Smooth muscle cell of the brain vasculature (primary cell): ENCODE measurements at regions not wholly inside any gene's neighbourhood (a gene's known extent, or its start where the extent isn't known, plus 50 kb on each side); places are given as distances from the start of the nearest gene placed in this dataset.

Experiments
- DNase-seq: peaks from one replicate; pipeline ENCODE4 v3.0.0-alpha.2; 2012; ENCODE audit warnings: low read depth, low spot score

DNA sequence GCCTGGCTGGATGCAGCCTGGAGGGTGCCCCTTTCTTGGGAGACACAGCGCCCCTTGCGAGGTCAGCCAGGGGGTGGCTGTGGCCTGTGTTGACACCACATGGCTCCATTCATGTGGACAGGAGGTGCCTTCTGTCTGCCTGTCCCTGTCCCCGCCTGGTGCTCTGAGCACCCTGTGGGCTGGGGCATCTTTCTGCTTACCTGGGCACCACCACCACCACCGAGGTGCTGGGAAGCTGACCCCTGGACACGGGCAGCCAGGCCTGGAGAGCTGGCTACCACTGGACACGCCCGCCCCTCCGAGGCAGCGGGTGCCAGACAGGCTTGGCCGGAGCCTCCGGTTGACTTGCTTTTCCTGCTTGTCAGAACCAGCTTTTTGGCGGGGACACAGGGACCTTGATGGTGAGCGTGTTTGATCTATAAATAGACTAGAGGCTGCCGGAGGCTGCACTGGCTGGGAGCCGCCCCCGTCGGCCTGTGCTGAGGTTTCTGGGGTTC lies 121.3 kb upstream of the GSE1 start:
- DNase-seq: no peak

DNA sequence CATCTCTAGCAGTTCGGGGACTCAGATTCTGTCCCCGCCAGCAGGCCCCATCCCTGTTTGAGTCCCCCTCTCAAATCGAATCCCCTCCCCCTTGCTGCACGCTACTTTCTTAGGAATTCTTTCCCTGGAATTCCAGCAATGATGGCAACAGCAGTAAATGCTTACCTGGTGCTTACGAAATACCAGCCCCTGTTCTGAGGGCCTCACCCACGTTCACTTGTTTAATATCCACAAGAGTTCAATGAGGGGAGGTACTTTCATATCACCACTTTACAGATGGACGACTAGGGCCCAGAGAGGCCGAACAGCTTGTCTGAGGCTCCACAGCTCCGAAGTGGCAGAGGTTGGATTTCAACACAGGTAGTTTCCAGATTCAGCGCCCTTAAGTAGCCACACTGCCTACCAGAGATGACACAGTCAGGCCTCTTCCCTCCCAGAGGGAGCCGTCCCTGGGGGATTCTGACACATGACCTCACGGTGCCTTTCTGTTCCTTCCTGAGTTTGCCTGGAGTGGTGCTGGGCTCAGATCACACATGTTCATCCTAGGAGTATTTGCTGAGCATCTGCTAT lies 120.7 kb upstream of the GSE1 start:
- DNase-seq: no peak

DNA sequence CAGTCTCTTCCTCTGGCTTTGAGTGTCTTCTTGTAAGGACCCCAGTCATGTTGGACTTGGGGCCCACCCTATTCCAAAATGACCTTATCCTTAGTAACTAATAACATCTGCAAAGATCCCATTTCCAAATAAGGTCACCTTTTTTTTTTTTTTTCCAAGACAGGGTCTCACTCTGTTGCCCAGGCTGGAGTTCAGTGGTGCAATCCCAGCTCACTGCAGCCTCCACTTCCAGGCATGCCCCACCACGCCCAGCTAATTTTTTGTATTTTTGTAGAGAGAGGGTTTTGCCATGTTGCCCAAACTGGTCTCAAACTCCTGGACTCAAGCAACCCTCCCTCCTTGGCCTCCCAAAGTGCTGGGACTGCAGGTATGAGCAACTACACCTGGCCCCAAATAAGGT lies 118.8 kb upstream of the GSE1 start:
- DNase-seq: no peak

DNA sequence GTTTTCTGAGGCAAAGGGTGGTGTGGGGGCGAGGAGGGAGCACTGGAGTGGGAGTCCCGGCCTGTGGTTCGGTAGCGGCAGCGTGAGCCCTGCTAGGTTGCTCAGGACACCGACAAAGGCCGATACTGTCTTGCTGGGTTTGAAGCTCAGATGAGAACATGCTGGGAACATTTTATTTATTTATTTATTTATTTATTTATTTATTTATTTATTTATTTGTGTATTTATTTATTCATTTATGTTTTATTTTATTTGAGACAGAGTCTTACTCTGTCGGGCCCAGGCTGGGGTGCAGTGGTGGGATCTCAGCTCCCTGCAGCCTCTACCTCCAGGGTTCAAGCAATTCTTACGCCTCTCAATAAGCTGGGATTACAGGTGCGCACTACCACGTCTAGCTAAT lies 117.9 kb upstream of the GSE1 start:
- no peak for DNase-seq

DNA sequence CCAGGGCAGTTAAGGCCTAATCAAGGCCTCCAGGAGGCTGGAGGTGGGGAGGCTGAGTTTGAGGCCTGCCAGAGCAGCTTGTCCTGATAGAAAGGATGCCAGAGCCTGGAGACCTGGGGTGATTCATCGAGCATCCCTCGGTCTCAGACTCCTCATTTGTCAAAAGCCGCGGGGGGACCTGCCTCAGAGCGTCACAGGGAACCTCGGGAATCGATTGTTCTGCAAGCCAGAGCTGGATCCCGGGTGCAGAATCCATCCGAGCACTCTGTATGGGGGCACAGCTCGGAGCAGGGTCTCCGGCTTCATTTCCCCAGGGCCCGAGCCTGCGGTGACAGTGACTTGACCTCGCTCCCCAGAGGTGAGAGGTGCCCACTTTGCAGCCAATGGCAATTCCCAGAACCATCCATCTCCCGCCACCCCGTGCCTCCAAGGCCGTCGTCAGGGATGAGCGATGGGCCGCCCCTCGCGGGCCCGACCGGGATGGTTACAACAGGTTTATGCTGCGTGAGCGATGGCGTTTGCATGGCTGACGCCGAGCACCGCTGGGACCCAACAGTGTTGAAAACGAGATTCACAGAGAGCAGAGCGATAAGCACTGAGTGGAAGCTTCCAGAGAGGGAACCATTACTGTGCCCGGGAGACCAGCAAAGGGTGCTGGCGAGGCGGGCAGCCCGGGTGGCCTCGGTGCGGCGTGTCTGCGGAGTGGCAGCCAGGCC lies 117.1 kb upstream of the GSE1 start:
- no peak for DNase-seq

DNA sequence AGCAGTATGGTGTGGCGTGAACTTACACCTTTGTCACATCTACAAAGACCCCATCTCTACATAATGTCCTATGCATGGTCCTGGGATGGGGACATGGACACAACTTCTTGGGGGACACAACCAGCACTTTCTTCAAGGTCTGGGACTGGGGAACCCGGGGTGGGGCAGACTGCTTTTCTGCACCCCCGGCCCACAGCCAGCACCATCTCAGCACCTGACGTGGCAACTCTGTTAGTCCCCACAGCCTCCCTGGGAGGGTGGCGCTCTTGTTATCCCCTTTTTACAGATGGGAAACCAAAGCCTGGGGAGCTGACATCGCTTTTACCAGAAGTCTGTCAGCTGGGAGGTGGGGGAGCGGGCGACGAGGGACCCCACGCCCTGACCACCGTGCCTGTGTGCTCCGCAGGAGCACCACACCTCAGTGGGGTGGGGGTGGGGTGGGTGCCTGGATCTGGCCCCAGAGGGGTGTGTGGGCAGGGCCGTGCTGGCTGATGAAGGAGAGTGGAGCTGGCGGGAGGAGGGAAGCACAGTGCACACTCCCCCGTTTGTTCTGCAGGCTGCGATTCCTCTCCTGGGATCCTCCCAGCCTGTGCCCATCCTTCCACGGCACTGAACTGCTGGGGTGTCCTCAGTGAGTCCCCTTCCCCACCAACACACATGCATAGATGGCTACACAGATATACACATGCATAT lies 115.4 kb upstream of the GSE1 start:
- no peak for DNase-seq

DNA sequence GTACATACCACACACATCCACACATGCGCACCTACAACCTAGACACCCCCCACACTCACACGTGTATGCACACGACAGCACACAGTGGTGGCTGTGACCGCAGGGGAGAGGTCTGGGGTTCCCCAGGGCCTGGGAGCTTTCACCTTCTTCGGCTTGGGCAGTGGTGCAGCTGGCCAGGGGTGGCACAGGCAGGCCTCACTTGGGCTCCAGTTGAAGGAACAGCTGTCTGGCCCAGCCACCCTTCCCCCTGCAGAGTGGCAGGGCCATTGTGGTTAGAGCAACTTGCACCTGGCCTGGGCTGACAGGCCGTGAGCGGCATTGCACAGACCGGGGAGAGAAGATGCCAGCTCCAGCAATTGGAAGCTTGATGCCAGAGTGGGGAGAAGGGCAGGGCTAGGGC lies 114.5 kb upstream of the GSE1 start:
- no peak for DNase-seq

DNA sequence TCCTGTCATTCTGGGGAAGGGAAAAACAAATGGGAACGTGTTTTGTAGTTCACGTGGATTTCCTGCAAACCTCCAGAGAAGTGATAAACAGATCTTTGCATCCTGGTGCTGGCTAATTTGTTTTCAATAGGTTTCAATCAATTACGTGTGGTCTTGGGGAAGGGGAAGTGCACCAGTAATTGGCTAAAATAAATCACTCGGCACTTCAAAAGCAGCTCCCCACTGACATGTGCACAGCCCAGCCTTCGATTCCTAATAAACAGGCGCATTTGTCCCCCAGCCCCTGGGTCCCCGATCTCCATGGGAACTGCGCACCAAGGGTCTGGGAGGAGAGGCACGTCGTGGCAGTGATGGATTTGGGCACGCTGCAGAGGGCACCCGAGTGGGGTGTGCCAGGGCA lies 112.9 kb upstream of the GSE1 start:
- DNase-seq: no peak

DNA sequence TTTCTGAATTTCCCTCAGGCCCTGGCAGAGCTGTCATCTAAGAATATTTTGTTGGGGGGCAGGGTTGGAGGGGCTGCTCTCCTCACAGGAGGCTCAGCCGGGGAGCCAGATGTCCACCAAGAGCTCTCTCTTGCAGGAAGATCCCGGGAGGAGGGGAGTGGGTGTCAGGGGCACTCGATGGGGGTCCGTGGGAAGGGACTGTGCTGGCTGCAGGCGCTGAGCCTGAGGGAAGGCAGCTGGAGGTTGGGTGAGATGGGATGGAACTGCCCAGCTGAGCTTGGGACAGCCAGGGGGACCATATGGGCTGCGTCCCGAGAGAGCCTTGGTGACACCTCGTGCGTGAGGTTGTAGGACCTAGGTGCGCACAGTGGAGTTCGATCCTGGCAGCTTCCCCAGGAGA lies 111.2 kb upstream of the GSE1 start:
- no peak for DNase-seq

DNA sequence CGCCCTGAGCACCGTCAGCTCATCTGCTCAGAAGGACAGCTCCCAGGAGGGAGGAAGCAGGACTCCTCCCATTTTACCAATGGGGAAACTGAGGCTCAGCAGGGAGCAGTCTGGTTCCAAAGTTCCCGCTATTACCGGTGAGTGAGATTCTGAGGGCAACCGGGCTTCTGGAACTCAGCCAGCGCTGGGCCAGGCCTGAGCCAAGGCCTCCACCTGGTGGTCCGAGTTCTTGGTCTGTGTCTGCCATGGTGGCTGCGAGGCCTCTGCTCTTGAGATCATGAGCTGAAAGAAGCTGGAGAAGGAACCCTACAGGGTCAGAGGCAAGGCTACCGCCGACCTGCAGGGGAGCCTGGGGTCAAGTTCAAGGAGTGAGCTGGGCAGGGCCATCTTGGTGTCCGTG lies 110.8 kb upstream of the GSE1 start:
- no peak for DNase-seq

DNA sequence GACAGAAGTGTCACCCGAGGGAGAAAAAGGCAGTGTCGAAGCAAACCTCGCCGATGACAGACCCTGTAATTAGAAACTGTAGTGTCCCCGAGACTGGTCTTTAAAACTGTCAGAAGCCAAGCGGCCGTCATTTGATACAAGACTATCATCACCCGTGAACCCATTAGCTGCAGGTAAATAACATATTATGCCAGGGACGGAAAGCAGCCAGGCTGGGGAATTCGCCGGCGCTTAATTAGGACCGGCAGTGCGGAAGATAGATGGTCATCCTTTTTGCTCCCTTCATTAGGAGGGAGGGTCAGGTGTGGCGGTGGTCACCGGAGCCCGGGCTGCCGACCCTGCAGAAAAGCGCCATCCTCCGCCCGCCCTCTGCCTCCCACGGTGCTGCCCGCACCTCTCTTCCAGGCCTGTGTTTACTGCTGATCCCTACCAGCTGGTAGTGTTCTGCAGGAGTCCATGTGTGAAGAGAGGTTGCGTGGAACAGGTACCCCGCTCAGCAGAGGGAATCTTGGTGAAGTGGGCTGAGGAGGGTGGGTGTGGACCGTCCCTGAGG lies 109.4 kb upstream of the GSE1 start:
- DNase-seq: no peak

DNA sequence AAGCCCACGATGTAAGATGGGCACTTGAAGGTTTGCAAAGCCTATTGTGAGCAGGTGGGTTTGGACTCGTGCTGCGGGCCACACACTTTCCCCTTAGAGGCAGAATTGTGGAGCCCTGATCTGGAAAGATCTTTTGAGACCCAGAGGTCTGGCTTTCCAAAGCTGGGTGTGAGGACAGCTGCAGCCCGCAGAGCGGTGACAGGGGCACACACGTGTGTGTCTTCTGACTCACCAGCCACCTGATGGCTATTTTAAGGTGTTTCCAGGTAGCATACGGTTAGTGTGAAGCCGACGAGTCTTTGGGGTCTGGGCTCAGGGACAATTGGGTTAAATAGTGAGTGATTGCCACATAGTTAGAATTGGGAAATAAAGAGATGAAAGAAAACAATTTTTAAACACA lies 108.9 kb upstream of the GSE1 start:
- DNase-seq: no peak

DNA sequence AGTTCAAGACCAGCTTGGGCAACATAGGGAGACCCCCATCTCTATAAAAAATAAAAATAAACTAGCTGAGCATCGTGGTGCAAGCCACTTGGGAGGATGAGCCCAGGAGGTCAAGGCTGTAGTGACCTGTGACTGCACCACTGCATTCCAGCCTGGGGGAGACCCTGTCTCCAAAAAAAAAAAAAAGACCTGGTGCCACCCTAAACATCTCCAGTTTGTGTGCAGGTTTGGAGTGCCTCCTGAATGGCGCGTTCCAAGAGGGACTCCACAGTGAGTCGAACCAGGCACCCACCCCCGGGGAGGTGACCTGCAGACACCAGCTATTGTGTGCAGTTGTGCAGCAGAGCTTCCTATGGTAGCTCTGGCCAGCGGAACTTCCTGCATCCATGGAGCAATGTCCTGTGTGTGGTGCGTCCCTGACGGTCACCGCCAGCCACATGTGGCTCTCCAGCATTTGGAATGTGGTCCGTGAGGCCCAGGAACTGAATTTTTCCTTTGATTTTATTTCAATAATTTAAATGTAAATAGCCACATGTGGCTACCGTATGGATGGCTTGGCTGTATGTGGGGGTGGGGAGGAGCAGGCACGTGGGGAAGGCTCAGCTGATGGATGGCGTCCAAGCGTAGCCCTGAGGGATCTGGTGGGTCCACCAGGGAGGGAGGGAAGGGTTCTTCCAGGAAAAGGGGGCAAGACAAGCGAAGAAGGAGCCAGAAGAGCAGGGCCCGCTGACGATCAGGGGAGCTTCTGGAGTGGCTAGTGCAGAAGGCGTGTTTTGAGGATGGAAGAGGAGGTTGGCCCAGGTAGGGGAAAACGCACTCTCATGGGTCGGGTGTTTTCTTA lies 107.1 kb upstream of the GSE1 start:
- no peak for DNase-seq

DNA sequence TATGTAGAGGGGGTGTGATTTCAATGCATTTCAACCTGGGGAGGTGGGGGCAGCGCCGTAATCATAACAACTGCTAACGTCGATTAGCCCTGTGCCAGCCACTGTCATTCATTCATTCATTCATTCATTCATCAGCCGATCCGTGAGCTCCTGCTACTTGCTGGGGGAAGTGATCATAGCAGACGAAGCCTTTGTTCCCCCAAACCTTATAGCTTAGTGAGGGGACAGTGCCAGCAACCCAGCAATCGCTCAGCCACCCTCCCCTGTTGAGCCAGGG lies 106.5 kb upstream of the GSE1 start:
- DNase-seq: no peak

DNA sequence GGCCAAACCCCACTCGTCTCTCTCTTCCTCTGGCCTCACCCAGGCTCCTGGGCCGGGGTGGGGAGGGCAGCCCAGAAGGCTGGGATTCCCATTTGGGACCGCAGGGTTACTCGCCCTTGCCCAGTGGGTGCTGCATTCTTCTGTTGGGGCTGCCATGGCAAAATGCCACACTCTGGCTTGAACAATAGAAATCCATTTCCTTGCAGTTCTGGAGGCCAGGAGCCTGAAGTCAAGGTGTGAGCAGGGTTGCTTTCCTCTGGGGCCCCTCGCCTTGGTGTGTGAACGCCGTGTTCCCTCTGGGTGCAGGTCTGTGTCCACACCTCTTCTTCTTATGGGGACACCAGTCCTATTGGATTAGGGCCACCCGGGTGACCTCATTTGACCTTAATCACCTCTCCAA lies 105.8 kb upstream of the GSE1 start:
- DNase-seq: no peak

DNA sequence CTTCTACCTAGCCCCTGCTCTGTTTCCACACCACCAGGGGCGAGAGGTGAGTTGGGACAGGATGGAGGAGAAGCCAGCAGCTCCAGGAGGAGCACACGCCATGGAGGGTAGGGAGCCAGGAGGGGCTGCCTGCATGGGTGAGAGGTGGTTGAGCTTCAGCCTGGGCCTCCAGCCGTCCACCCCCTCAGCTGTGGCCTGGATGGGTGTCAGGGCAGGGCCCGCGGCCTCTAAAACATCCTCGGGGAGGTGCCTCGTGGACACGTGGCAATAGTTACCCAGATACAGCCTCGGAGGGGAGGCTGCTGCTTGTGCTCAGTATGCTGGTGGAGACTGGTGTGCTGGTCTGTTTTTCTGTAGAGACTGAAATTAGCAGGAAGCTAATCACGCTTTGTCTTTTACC lies 104.7 kb upstream of the GSE1 start:
- DNase-seq: no peak

DNA sequence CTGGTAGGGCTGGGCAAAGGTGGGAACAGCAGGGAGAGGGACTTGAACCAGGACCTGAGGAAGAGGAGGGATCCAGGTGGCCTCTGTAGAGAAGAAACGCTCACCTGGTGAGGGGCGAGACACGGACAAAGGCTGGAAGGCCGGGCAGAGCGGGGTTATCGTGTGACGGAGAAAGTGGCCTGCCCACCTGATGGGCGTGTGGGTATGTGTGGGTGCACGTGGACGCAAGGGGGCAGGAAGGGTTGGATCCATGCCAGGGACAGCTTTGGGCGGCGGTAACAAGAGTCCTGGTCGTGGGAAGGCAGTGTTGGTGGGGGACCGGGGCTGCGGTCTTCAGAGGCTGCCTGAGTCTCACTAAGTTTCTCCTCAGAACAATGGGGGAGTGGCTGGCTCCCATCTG lies 104.1 kb upstream of the GSE1 start:
- no peak for DNase-seq

DNA sequence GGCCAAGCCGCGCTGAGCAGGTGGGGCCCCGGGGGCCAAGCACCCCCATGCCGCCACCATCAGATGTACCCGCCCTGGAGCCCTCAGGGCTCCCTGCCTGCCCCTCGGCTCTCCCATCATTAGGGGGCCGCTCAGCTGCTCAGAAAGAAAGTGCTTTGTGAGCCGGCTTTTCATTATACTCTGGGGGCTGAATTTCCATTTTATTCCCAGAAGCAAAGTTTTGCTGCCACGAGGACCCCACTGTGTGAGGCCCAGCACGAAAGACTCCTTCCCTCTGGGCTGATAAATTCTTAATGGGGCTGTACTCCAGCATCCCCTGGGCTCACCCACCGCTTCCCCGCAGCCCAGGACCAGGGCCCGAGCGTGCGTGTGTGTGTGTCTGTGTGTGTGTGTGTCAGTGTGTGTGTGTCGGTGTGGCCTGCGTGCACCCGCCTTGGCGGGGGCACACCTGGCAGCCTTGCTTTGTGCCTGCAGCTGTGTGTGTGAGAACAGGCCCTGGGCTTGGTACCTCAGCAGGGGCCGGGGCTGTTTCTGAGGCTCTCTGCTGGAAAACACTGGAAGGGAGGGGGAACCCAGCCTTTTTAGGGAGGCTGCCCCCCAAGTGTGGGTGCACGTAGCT lies 103.0 kb upstream of the GSE1 start:
- no peak for DNase-seq

DNA sequence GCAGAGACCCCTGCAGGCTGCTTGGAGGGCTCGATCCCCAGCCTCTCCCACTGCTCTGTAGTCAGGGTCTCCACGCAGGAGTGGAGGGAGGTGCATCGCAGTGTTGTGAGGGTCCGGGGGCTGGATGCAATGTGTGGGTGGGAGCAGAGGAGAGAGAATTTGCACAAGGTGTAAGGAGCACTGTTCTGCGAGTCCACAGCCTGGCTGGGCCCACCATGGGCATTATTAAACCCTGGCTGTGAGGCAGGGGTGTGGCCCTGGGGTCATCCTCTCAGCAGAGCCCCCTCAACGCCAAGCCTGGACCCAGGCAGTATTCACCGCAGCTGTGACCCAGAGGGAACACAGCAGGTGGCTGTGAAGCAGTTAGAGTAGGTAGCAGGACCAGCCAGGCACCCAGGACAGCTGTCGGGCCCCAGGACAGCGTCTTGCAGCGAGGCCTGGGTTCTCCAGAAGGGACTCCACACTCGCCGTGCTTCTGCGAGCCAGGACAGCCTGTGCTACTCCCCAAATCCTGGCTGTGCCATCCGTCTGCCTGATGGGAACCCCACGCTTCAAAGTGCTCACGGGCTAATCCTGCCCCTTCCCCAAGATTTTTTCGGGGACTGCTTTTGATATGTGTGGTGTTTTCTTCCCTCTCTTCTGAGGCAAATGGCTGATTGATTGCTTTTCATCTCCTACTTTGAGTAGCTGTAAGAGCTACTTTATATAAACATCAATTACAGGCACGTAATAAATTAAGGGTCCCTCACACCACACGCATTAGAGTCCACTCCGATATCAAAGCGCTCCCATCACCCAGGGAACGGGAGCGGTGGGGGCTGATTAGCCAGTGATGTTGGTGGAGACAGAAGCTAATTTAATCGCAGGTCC lies 100.9 kb upstream of the GSE1 start:
- no peak for DNase-seq

DNA sequence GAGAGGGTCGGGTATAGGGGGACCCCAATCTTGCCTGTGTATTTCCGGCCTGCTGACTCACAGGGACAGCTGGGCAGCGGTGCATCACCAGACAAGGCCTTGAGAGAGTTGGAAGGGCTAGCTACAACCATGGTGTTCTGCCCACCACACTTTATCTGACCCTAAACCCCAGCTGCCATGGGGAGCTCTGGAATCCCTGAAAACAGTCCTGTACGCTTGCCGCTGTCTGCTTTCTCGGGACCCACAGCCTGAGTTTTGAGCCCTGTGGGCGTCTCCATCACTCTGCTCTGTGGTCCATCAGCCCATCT lies 100.4 kb upstream of the GSE1 start:
- DNase-seq: no peak

DNA sequence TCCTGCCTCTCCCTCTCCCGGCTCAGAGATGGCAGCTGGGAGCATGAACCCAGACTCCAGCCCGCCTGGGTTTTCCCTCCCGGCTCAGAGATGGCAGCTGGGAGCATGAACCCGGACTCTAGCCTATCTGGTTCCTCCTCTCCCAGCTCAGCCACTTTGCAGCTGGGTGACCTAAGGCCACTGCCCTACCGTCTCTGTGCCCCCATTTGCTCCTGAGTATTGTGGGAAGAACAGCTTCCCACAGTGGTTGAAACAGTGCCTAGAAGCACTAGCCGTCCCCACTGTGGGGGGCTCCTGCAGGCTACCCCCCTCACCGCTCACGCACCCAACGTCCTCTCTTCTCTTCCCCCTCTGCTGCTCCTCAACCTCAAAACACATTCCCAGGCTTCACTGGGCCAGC lies 99.9 kb upstream of the GSE1 start:
- DNase-seq: no peak
